GM18909 (cell line): ENCODE measurements at regions not wholly inside any gene's neighbourhood (a gene's known extent, or its start where the extent isn't known, plus 50 kb on each side); places are given as distances from the start of the nearest gene placed in this dataset.

Experiments
- ATAC-seq: cut with Tn5 transposase; IDR thresholded peaks from one replicate; pipeline ENCODE4 v1.9.1; 2021; ENCODE audit warnings: mild to moderate bottlenecking; ENCODE audit not compliant: unreplicated experiment, poor library complexity

GRCh38 chr4:14262221-14262620 is 634.7 kb upstream of the BOD1L1 start:
- ATAC-seq = no peak

GRCh38 chr4:14264437-14264836 is 636.9 kb upstream of the BOD1L1 start:
- no peak for ATAC-seq

- no peak for ATAC-seq
Observed at GRCh38 chr4:14265651-14266050, 638.1 kb upstream of the BOD1L1 start.

GRCh38 chr4:14267373-14268060 is 640.0 kb upstream of the BOD1L1 start:
- ATAC-seq = no peak

DNA sequence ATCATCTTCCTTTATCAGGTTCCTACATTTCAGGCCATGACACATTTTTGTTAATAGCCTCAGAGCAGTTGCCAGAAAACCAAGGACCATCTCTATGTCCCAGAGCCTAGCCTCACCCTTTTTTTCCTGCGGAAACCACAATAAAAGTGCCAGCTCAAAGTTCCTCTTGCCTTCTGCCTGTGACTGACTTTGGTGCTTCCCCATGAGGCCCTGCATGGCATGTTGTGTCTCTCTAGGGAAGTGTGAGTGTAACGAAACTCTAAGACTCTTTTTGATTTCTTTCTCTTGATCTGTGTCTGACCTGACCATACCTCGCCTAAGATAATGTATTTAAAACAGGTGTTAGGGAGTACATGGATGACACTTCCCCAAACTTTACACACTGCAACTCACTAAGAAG is 642.3 kb upstream of the BOD1L1 start:
- ATAC-seq = peak; percentile 76

DNA sequence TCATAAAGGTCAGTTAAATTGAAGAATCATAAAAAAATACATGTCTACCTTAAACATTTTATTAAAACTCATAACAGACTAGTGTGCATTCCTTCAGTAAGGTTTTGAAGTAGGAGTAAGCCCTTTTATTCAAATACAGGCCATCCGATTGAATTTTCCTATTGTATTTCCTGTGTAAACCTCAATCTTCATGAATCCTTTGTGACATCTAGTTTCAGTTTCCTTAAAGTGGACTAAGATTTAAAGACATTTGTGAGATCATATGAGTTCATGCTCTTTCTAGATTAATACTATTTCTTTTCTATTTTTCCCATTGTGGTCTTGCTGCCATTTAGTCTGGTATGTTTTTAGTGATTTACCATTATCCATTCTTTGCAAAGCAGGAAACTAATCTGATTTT is 644.7 kb upstream of the BOD1L1 start:
- no peak for ATAC-seq

- ATAC-seq = no peak
Observed at GRCh38 chr4:14277505-14277904, 650.0 kb upstream of the BOD1L1 start.

DNA sequence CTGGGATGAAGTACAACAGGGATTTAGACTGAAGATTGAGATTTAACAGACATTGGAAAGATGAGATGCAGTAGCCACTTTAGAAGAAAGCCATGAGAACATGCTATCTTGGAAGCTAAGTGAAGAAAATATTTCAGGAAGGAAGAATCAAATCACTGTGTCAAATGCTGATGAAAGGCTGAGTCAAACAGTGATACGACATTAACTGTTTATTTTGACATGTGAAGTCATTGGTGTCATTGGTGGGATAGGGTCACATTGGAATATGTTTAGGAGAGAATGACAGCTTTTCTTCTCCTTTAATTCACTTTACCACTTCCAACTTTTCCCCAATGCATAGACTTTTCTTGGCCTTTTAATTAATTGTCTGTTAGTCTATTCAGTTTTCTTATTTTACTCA is 653.0 kb upstream of the BOD1L1 start:
- ATAC-seq = no peak

DNA sequence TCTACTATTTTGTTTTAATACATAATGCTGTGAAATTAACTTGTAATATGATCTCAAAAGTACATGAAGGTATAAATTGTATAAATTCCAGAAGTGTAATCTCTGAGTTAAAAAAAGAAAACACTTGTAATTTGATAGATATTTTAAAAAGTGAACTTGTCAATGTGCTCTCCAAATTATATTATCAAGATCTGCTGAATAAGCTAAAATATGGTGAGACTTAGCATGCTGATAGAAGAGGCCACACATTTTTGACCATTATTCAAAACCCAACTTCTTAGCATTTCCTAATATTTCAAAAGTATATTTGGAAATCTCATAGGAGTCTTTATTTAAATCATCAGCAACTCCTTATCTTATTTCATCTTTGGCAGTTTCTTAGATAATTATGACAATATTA is 657.1 kb upstream of the BOD1L1 start:
- ATAC-seq = no peak

DNA sequence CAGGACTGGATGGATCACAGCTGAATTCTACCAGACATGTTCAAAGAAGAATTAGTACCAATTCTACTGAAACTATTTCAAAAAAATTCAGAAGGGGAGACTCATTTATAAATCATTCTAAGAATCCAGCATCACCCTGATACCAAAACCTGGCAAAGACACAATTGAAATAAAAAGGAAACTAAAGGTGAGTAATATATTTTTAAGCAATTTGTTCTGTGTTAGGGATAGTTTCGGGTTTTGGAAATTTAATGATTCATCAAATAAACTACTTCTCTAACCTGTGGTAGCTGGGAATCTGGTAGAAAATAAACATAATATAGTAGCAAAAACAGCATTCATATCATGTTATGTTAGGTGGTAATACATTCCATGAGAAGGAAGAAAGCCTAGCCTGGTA is 662.2 kb upstream of the BOD1L1 start:
- no peak for ATAC-seq

DNA sequence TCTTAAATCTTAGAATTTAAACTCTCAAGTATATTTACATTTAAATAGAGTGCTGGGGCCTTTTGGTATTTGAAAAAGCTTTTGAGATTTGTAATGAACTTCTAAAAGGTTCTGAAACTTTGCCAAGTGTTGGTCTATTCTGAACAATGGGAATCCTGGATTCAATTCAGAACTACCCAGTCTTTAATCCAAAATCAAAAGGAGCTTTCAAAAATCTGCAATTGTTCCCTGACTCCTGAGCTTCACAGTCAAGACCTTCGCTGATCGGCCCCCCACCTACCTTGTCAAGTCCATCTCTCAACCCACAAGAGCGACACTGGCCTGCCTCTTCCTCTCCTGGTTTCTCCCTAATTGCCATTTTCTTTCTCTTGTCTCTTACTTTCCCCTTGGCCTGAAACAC is 666.1 kb upstream of the BOD1L1 start:
- ATAC-seq = no peak

- ATAC-seq = no peak
Observed at GRCh38 chr4:14294611-14295010, 667.1 kb upstream of the BOD1L1 start.

- no peak for ATAC-seq
Observed at GRCh38 chr4:14299166-14299565, 671.6 kb upstream of the BOD1L1 start.

DNA sequence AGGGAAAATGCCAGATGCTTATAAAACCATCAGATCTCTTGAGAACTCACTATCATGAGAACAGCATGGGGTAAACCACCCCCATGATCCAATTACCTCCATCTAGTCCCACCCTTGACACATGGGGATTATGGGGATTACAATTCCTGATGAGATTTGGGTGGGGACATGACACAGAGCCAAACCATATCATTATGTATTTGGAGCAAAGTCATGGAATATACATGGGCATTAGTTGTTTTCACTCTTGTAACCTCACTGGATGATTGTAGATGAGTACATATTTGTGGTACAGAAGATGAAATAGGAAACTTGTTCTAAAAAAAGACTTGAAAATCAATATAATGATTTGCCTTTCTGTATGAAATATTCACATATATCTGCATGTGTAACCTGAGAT is 674.5 kb upstream of the BOD1L1 start:
- no peak for ATAC-seq

GRCh38 chr4:14303856-14304255 is 676.3 kb upstream of the BOD1L1 start:
- no peak for ATAC-seq

DNA sequence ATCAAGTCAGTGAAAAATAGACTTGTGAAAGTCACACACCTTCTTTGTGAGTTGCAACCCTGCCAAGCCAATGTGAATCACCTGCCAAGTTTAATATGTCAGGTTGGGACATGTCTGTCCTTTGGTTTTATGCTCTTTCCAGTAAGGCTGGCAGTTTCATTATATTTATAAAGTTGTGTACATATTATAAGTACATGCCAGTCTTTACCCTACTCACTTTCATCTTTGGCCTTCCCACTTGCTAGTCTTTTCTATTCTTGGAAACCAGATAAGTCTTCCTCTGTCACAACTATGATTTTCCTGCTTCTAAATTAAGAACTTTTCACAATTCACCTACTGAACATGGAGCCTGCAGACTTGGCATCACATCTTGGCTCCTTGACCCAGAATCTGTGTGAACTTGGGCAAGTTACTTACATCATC is 680.7 kb upstream of the BOD1L1 start:
- ATAC-seq = no peak

DNA sequence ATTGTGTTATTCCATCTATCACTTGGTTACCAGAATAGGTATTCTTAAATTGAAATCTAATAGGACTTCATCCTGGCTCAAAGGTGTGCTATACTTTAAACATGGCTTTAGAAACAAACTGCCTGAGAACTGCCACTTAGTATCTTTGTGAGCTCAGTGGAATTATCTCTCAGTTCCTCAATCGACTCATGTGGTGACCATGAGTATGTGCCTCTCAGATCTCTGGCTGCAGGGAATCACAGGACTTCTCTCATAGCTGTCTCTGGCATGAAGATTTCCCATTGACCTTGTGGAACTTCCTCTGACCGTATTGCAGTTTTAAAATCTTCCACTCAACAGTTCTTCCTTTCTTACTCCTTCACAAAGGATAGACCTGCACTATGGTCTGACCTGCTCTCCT is 681.9 kb upstream of the BOD1L1 start:
- ATAC-seq = no peak

DNA sequence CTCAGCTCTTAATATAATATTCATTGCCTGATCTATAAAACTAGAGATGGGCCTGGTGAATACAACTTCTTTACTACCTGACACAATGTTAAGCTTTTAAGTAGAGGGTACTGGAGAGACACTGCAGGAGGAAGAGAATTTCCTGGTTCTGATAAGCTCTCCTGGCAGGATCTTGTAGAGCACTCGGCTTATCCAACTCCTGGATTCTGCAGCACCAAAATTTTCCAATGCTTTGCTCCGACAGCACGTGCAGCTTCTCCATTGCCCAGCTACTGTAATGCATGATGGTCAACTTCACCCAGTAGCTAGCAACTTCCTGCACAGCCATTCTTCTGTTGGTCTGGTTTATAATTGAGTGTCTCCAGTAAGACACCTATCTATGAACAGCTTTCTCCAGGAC is 686.2 kb upstream of the BOD1L1 start:
- no peak for ATAC-seq

GRCh38 chr4:14315129-14315528 is 687.2 kb upstream of the CPEB2 start:
- ATAC-seq = no peak

DNA sequence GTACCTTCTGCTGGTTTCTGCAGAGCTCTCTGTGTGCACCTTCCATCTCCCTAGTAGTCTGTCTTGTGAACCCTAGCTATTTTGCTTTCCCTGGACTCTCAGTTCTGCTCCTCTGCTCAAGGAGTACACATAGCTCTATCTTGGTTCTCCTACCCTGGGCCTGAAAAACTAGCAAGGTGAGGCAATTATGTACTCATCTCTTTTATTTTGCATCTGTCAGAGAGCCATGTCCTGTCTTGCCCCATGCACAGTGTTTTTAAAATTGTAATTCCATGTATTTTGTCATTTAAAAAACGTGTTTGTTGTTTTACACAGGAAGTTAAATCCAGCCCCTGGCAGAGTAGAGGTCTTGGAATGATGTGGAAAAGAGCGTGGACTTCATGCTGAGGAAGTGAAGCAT is 684.9 kb upstream of the CPEB2 start:
- no peak for ATAC-seq

- no peak for ATAC-seq
Observed at GRCh38 chr4:14318671-14319070, 683.6 kb upstream of the CPEB2 start.

- ATAC-seq = no peak
Observed at GRCh38 chr4:14321723-14322122, 680.6 kb upstream of the CPEB2 start.

GRCh38 chr4:14323191-14323590 is 679.1 kb upstream of the CPEB2 start:
- ATAC-seq = no peak
